ENCODE measurements at regions not wholly inside any gene's neighbourhood (a gene's known extent, or its start where the extent isn't known, plus 50 kb on each side); places are given as distances from the start of the nearest gene placed in this dataset.

DNA sequence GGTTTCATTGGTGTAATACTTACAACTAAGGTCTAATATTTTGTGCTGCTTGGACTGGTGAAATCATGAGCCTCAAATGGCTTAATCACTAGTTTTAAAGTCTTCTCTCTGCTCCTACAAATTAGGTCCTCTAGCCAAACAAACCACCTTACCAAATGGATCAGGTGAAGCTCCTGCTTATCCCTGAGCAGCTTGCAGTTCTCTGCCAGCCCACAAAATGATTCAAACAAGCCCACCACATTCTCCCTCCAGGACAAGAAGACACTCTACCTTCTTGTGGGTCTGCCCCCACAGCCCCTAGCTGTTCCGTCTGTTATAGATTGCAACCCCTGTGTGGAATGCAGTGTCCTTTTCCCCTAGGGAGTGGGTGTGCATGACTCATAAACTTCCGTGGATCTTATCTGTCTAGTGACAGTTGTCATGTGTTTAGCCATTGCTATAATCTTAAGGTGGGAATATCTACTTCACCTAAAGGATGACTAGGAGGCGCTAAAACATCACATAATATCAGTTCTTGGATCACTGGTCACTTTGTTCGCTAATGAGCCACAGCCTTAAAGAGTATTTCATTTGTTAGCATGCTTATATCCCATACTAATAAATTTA, 940.5 kb upstream of the MANEA start:
- ChIA-PET POLR2A (no interaction called here), CTCF (no interaction called here)
- TF ChIP-seq, protein P1, sequence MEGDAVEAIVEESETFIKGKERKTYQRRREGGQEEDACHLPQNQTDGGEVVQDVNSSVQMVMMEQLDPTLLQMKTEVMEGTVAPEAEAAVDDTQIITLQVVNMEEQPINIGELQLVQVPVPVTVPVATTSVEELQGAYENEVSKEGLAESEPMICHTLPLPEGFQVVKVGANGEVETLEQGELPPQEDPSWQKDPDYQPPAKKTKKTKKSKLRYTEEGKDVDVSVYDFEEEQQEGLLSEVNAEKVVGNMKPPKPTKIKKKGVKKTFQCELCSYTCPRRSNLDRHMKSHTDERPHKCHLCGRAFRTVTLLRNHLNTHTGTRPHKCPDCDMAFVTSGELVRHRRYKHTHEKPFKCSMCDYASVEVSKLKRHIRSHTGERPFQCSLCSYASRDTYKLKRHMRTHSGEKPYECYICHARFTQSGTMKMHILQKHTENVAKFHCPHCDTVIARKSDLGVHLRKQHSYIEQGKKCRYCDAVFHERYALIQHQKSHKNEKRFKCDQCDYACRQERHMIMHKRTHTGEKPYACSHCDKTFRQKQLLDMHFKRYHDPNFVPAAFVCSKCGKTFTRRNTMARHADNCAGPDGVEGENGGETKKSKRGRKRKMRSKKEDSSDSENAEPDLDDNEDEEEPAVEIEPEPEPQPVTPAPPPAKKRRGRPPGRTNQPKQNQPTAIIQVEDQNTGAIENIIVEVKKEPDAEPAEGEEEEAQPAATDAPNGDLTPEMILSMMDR (IDR thresholded peaks at IDR 0.05; ENCODE audit: insufficient read depth, low read length, missing control alignments), result no peak
- no peak overlapping the region for H3K4me3 ChIP-seq (ENCODE audit: low read depth, low read length)
- DNase-seq (ENCODE audit: low read depth, low spot score), result no peak

DNA sequence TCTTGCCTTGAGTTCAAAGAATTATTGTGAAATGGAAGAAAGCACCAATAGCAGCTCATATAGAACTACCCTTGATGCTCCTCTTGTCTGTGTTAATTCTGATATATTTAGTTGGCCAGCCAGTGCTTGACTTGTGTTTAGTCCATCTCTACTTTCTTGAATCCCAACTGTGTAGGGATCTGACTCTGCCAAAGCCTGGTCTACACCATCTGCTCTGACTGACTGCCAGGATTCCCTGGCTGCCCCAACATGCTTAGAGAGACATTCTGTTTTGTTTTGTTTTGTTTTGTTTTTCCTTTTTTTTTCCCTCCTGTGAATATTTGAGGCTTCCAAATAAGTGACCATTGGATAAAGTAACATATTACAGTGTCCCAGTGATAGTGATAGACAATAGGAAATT, 953.7 kb upstream of the MANEA start:
- TF ChIP-seq, protein P1 (IDR thresholded peaks at IDR 0.05; ENCODE audit: insufficient read depth, low read length, missing control alignments), result no peak
- DNase-seq (ENCODE audit: low read depth, low spot score), result no peak
- CTCF ChIA-PET, result no interaction called here
- H3K4me3 ChIP-seq (ENCODE audit: low read depth, low read length), result no peak overlapping the region
- POLR2A ChIA-PET, result no interaction called here

DNA sequence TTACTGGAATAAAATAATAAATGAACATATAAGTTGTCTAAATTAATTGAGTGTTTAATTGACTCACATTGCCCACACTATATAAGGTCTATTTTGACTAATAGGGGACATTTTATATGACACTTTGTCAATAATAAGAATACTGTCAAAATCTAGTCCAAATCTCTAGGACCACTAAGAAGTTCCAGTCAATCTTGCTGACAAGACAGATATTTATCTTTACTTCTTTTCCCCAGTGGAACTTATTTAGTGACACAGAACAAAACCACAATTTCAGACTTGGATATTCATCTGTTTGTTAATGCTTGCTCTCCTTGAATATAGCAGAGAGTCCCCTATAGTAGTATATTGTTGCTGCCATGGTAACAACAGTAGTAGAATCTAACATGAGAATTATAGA, 954.6 kb upstream of the MANEA start:
- TF ChIP-seq, protein P1 (IDR thresholded peaks at IDR 0.05; ENCODE audit: insufficient read depth, low read length, missing control alignments), result no peak
- POLR2A ChIA-PET, result no interaction called here
- no peak for DNase-seq (ENCODE audit: low read depth, low spot score)
- CTCF ChIA-PET, result no interaction called here
- no peak overlapping the region for H3K4me3 ChIP-seq (ENCODE audit: low read depth, low read length)

DNA sequence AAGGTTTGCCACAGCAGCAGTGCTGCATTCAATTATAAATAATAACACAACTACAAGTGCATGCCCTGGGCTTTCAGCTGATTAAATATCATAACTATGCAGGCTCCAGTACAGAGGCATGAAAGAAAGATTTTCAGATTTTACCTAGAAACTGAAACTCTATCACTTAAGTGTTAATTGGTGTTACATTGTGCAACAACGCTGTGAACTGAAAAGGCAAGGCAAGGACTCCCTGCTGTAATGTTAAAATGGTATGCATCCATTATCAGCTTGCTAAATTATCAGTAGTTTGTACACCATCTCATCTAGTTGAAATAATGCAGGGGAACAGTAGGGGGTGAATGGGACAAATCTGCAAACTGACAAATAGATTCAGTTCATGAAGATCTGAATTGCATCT, 976.7 kb upstream of the MANEA start:
- ChIA-PET POLR2A (no interaction called here), CTCF (no interaction called here)
- TF ChIP-seq, protein P1 (IDR thresholded peaks at IDR 0.05; ENCODE audit: insufficient read depth, low read length, missing control alignments), result no peak
- DNase-seq (ENCODE audit: low read depth, low spot score), result no peak
- no peak overlapping the region for H3K4me3 ChIP-seq (ENCODE audit: low read depth, low read length)

DNA sequence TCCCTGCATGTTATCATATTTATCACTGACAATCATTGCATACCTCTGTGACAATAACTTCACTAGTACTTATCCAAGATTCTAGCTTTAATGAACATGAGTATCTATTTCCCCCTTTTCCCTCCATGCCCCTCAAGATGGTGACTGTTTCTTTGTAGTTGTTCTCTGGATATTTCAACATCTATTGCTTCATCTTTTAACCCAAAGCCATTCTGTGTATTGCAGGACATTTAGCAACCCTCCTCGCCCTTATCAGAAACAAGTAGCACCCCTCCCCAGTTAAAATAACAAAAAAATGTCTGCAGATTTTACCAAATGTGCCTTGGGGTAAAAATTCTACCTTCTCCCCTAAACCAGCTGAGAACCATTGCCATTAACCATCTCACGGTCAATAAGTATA, 979.8 kb upstream of the MANEA start:
- no peak for DNase-seq (ENCODE audit: low read depth, low spot score)
- CTCF ChIA-PET, result no interaction called here
- no peak overlapping the region for H3K4me3 ChIP-seq (ENCODE audit: low read depth, low read length)
- POLR2A ChIA-PET, result no interaction called here
- TF ChIP-seq, protein P1 (IDR thresholded peaks at IDR 0.05; ENCODE audit: insufficient read depth, low read length, missing control alignments), result no peak

DNA sequence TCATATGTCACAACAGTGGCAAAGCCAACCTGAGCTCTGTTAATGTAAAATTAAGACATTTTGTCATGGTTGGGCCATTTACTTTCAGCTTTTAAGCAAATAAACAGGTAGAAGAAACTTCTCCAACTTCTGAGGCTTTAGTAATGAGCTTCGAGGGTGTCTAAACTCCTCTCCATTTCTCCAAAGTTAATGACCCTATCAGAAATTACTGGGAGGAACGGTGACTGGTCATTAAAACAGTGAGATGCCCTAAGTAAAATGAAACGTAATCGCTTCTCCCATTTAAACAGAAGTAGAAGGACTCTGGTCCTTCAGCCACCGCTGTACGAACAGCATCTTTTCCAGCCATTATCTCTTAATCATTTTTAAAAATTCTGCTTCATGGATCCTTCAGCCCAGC, 986.9 kb upstream of the MANEA start:
- TF ChIP-seq, protein P1 (IDR thresholded peaks at IDR 0.05; ENCODE audit: insufficient read depth, low read length, missing control alignments), result no peak
- H3K4me3 ChIP-seq (ENCODE audit: low read depth, low read length), result no peak overlapping the region
- no peak for DNase-seq (ENCODE audit: low read depth, low spot score)
- CTCF ChIA-PET, result no interaction called here
- POLR2A ChIA-PET, result no interaction called here
